ENCODE measurements at regions not wholly inside any gene's neighbourhood (a gene's known extent, or its start where the extent isn't known, plus 50 kb on each side); places are given as distances from the start of the nearest gene placed in this dataset.

- intact Hi-C loops (cut with micrococcal nuclease) = no loop called here
- POLR2A ChIA-PET (ENCODE audit: unreplicated experiment) = no interaction called here
Measured at GRCh38 chr12:29039013-29039412, 110.1 kb upstream of the FAR2 start.

GRCh38 chr12:29041621-29042020 lies 107.5 kb upstream of the FAR2 start:
- Histone ChIP-seq H3K9me3 (ENCODE audit: low read length) (no peaks in the 10 kb centered on the region), H3K79me2 (ENCODE audit: low read length) (no peaks in the 10 kb centered on the region), H3F3A (ENCODE audit: low read length, unreplicated experiment) (peaks cover 17% of the 10 kb centered on the region), H2AFZ (ENCODE audit: low read length) (peak overlapping the region; percentile 34), H3K9me2 (replicated peaks; ENCODE audit: low read length) (0 out of 2 replicates have a peak, but pooled peaks cover 3% of the 10 kb centered on the region), H3K4me1 (ENCODE audit: insufficient read depth, low read length) (peaks cover 49% of the 10 kb centered on the region), H3K9ac (ENCODE audit: low read length) (peak overlapping the region; percentile 51), H4K20me1 (ENCODE audit: low read length) (no peaks in the 10 kb centered on the region), H3K27me3 (ENCODE audit: low read length) (no peaks in the 10 kb centered on the region), H3K36me3 (ENCODE audit: low read depth, low read length) (no peaks in the 10 kb centered on the region), H3K4me3 (ENCODE audit: low read length) (peak overlapping the region; percentile 34; the same call in 1 of the 2 replicates), H3K27ac (ENCODE audit: low read length) (peak overlapping the region; percentile 88), H3K4me2 (ENCODE audit: low read length) (peak overlapping the region; percentile 70)
- BruUV-seq (replicated peaks) = no TSS peak
- DNase-seq (peak; percentile 99), ATAC-seq (peak; percentile 85)
- no peak for TF ChIP-seq CTCF (conservative IDR thresholded peaks at IDR 0.05; ENCODE audit: low read depth, low read length)
- POLR2A ChIA-PET (ENCODE audit: unreplicated experiment) = no interaction called here
- CTCF ChIA-PET = no interaction called here
- intact Hi-C loops (cut with micrococcal nuclease) = loop anchor here (1.0 to 2.0 kb wide), 5 partner anchors 8 to 1071 kb away; no protein-coding TSS in a partner anchor

More at GRCh38 chr12:29039013-29039412, 110.1 kb upstream of the FAR2 start:
- no peak overlapping the region for H3K27ac ChIP-seq (ENCODE audit: low read length)
- H3K4me1 ChIP-seq (ENCODE audit: insufficient read depth, low read length) = peaks cover 40% of the 10 kb centered on the region
- H3K4me2 ChIP-seq (ENCODE audit: low read length) = no peak overlapping the region
- CTCF ChIA-PET = no interaction called here
- no peak overlapping the region for H2AFZ ChIP-seq (ENCODE audit: low read length)
- no peaks in the 10 kb centered on the region for H3K27me3 ChIP-seq (ENCODE audit: low read length)
- no peaks in the 10 kb centered on the region for H3K9me3 ChIP-seq (ENCODE audit: low read length)
- no peak overlapping the region for H3K9ac ChIP-seq (ENCODE audit: low read length)
- BruUV-seq (replicated peaks) = no TSS peak
- no peaks in the 10 kb centered on the region for H4K20me1 ChIP-seq (ENCODE audit: low read length)
- ATAC-seq (no peak), DNase-seq (no peak)
- no peak overlapping the region for H3K4me3 ChIP-seq (ENCODE audit: low read length)
- no peaks in the 10 kb centered on the region for H3K79me2 ChIP-seq (ENCODE audit: low read length)
- 0 out of 2 replicates have a peak, but pooled peaks cover 3% of the 10 kb centered on the region for H3K9me2 ChIP-seq (replicated peaks; ENCODE audit: low read length)
- H3K36me3 ChIP-seq (ENCODE audit: low read depth, low read length) = no peaks in the 10 kb centered on the region
- TF ChIP-seq EZH2phosphoT487 (IDR thresholded peaks at IDR 0.05; ENCODE audit: borderline replicate concordance, low read length) (no peak), CTCF (conservative IDR thresholded peaks at IDR 0.05; ENCODE audit: low read depth, low read length) (no peak), EZH2 (IDR thresholded peaks at IDR 0.05; ENCODE audit: low read length, unreplicated experiment) (no peak)
- peaks cover 17% of the 10 kb centered on the region for H3F3A ChIP-seq (ENCODE audit: low read length, unreplicated experiment)

- Histone ChIP-seq H3K27me3 (ENCODE audit: low read length) (no peaks in the 10 kb centered on the region), H3K27ac (ENCODE audit: low read length) (peak overlapping the region; percentile 88), H3K4me2 (ENCODE audit: low read length) (peak overlapping the region; percentile 70), H3K4me3 (ENCODE audit: low read length) (no peak overlapping the region), H3K79me2 (ENCODE audit: low read length) (no peaks in the 10 kb centered on the region), H3K9ac (ENCODE audit: low read length) (peak overlapping the region; percentile 34), H3K36me3 (ENCODE audit: low read depth, low read length) (no peaks in the 10 kb centered on the region), H4K20me1 (ENCODE audit: low read length) (no peaks in the 10 kb centered on the region), H3K9me2 (replicated peaks; ENCODE audit: low read length) (0 out of 2 replicates have a peak, but pooled peaks cover 3% of the 10 kb centered on the region), H3K4me1 (ENCODE audit: insufficient read depth, low read length) (peaks cover 49% of the 10 kb centered on the region), H2AFZ (ENCODE audit: low read length) (no peak overlapping the region), H3K9me3 (ENCODE audit: low read length) (no peaks in the 10 kb centered on the region), H3F3A (ENCODE audit: low read length, unreplicated experiment) (peaks cover 17% of the 10 kb centered on the region)
- CTCF ChIA-PET = no interaction called here
- BruUV-seq (replicated peaks) = no TSS peak
- DNase-seq (peak; percentile 96), ATAC-seq (peak; percentile 61)
- TF ChIP-seq EZH2phosphoT487 (IDR thresholded peaks at IDR 0.05; ENCODE audit: borderline replicate concordance, low read length) = no peak
- TF ChIP-seq EZH2 (IDR thresholded peaks at IDR 0.05; ENCODE audit: low read length, unreplicated experiment) = no peak
- no peak for TF ChIP-seq CTCF (conservative IDR thresholded peaks at IDR 0.05; ENCODE audit: low read depth, low read length)
- intact Hi-C loops (cut with micrococcal nuclease) = loop anchor here (1.0 to 2.0 kb wide), 5 partner anchors 30 to 199 kb away; no protein-coding TSS in a partner anchor
- POLR2A ChIA-PET (ENCODE audit: unreplicated experiment) = no interaction called here
Measured at GRCh38 chr12:29043069-29043468, 106.0 kb upstream of the FAR2 start.

Data from PC-3 (cell line).